ENCODE measurements at regions not wholly inside any gene's neighbourhood (a gene's known extent, or its start where the extent isn't known, plus 50 kb on each side); places are given as distances from the start of the nearest gene placed in this dataset.

- Mint-ChIP-seq H3K9me3 (no peaks in the 10 kb centered on the region), H3K36me3 (ENCODE audit: low read depth) (peaks cover 7% of the 10 kb centered on the region), H3K27me3 (ENCODE audit: insufficient read depth) (no peaks in the 10 kb centered on the region; the same call in 1 of the 2 replicates), H3K27ac (peak overlapping the region; percentile 87), H3K4me3 (no peak overlapping the region), H3K4me1 (ENCODE audit: low read depth) (peaks cover 82% of the 10 kb centered on the region)
- TF ChIP-seq CTCF (IDR thresholded peaks at IDR 0.05), result no peak
- no peak for DNase-seq
Measured at GRCh38 chr1:58883888-58884482, 100.1 kb upstream of the JUN start.

GRCh38 chr1:58884706-58885661 lies 101.1 kb upstream of the JUN start:
- DNase-seq, result no peak
- no peaks in the 10 kb centered on the region; the same call in 1 of the 2 replicates for H3K27me3 Mint-ChIP-seq (ENCODE audit: insufficient read depth)
- peaks cover 7% of the 10 kb centered on the region for H3K36me3 Mint-ChIP-seq (ENCODE audit: low read depth)
- H3K4me1 Mint-ChIP-seq (ENCODE audit: low read depth), result peaks cover 77% of the 10 kb centered on the region
- TF ChIP-seq CTCF (IDR thresholded peaks at IDR 0.05), result no peak
- H3K9me3 Mint-ChIP-seq, result no peaks in the 10 kb centered on the region
- H3K27ac Mint-ChIP-seq, result no peak overlapping the region
- H3K4me3 Mint-ChIP-seq, result no peak overlapping the region

- Mint-ChIP-seq H3K27me3 (ENCODE audit: insufficient read depth) (no peaks in the 10 kb centered on the region; the same call in 1 of the 2 replicates), H3K36me3 (ENCODE audit: low read depth) (peaks cover 7% of the 10 kb centered on the region), H3K9me3 (no peaks in the 10 kb centered on the region), H3K27ac (peak overlapping the region; percentile 15), H3K4me1 (ENCODE audit: low read depth) (peaks cover 67% of the 10 kb centered on the region), H3K4me3 (no peak overlapping the region)
- no peak for TF ChIP-seq CTCF (IDR thresholded peaks at IDR 0.05)
- no peak for DNase-seq
Measured at GRCh38 chr1:58885998-58886397, 102.2 kb upstream of the JUN start.

GRCh38 chr1:58886611-58887010 lies 102.8 kb upstream of the JUN start:
- no peaks in the 10 kb centered on the region; the same call in 1 of the 2 replicates for H3K27me3 Mint-ChIP-seq (ENCODE audit: insufficient read depth)
- DNase-seq, result no peak
- peaks cover 61% of the 10 kb centered on the region for H3K4me1 Mint-ChIP-seq (ENCODE audit: low read depth)
- no peak overlapping the region for H3K4me3 Mint-ChIP-seq
- no peaks in the 10 kb centered on the region for H3K9me3 Mint-ChIP-seq
- no peak overlapping the region; the same call in 1 of the 2 replicates for H3K27ac Mint-ChIP-seq
- peaks cover 7% of the 10 kb centered on the region for H3K36me3 Mint-ChIP-seq (ENCODE audit: low read depth)
- no peak for TF ChIP-seq CTCF (IDR thresholded peaks at IDR 0.05)

GRCh38 chr1:58887059-58887458 lies 103.2 kb upstream of the JUN start:
- no peak overlapping the region for H3K4me3 Mint-ChIP-seq
- peak; percentile 23 for DNase-seq
- H3K9me3 Mint-ChIP-seq, result no peaks in the 10 kb centered on the region
- H3K4me1 Mint-ChIP-seq (ENCODE audit: low read depth), result peaks cover 56% of the 10 kb centered on the region
- H3K27ac Mint-ChIP-seq, result peak overlapping the region; percentile 10
- TF ChIP-seq CTCF (IDR thresholded peaks at IDR 0.05), result no peak
- peaks cover 7% of the 10 kb centered on the region for H3K36me3 Mint-ChIP-seq (ENCODE audit: low read depth)
- no peaks in the 10 kb centered on the region; the same call in 1 of the 2 replicates for H3K27me3 Mint-ChIP-seq (ENCODE audit: insufficient read depth)

Data from HFFc6 (cell line).